ENCODE measurements at regions not wholly inside any gene's neighbourhood (a gene's known extent, or its start where the extent isn't known, plus 50 kb on each side); places are given as distances from the start of the nearest gene placed in this dataset.

DNA sequence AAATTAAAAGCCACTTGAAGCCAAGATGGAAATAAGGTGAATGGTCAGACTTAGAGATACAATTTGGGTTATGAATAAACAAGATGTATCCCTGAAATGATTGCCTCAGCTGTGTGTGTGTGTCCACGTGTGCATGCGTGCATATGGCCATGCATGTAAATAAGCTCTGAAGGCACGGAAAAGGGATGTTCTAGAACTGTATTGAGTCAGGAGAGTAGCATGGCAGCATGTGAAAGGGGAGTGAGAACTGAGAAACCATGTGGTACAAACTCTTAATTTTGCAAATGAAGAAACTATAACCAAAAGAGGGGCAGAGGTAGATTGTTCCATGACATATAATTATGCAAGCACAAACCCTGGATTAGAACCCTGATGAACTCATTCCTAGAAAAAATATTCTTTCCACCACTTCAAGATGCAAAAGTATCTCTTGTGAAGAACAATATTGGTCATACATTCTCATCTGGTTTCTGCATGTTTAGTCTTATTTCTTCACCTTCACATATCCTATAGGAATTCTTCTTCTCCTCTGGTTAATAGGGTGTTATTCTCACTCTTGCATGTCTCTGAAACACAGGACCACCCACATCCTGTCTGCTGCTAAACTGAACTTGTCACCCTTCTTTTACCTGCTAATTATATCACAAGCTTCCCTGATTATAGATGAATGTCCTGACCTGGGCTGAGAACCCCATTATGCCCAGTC, 455.8 kb downstream of the SETBP1 start:
- H3K4me3 ChIP-seq: no peak overlapping the region
- no peaks in the 10 kb centered on the region for H3K27me3 ChIP-seq (replicated peaks; ENCODE audit: insufficient read depth)
- intact Hi-C loops (cut with DNase I): no loop called here
- TF ChIP-seq POLR2A (IDR thresholded peaks at IDR 0.05) (no peak), POLR2AphosphoS5 (IDR thresholded peaks at IDR 0.05) (no peak)
- TF ChIP-seq, protein P1, sequence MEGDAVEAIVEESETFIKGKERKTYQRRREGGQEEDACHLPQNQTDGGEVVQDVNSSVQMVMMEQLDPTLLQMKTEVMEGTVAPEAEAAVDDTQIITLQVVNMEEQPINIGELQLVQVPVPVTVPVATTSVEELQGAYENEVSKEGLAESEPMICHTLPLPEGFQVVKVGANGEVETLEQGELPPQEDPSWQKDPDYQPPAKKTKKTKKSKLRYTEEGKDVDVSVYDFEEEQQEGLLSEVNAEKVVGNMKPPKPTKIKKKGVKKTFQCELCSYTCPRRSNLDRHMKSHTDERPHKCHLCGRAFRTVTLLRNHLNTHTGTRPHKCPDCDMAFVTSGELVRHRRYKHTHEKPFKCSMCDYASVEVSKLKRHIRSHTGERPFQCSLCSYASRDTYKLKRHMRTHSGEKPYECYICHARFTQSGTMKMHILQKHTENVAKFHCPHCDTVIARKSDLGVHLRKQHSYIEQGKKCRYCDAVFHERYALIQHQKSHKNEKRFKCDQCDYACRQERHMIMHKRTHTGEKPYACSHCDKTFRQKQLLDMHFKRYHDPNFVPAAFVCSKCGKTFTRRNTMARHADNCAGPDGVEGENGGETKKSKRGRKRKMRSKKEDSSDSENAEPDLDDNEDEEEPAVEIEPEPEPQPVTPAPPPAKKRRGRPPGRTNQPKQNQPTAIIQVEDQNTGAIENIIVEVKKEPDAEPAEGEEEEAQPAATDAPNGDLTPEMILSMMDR (IDR thresholded peaks at IDR 0.05): no peak
- no peaks in the 10 kb centered on the region for H3K4me1 ChIP-seq (replicated peaks)
- 94% methylated on average over 3 of the region's 3 CpGs for WGBS
- no peak overlapping the region for H3K27ac ChIP-seq
- H3K36me3 ChIP-seq: no peaks in the 10 kb centered on the region
- no peak for DNase-seq (ENCODE audit: low spot score)
- H3K9me3 ChIP-seq: no peaks in the 10 kb centered on the region

DNA sequence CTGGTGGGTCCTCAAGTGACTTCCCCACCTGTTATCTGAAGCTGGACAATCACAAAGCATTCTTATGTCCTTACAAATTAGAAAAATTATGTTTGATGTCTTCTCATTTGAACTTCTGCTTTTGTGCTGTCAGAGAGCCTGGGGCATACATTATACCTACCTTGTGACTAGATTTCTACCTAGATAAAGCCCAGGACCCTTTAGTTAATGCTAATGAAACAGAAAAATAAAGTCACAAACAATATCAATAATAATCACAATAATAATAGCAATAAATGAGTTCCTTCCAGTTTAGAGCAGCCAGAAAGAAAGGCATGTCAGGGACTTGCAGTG, 456.4 kb downstream of the SETBP1 start:
- intact Hi-C loops (cut with DNase I): no loop called here
- DNase-seq (ENCODE audit: low spot score): no peak
- no peak overlapping the region for H3K27ac ChIP-seq
- H3K27me3 ChIP-seq (replicated peaks; ENCODE audit: insufficient read depth): no peaks in the 10 kb centered on the region
- H3K4me1 ChIP-seq (replicated peaks): no peaks in the 10 kb centered on the region
- H3K4me3 ChIP-seq: no peak overlapping the region
- TF ChIP-seq, protein P1 (IDR thresholded peaks at IDR 0.05): no peak
- TF ChIP-seq POLR2AphosphoS5 (IDR thresholded peaks at IDR 0.05) (no peak), POLR2A (IDR thresholded peaks at IDR 0.05) (no peak)
- no peaks in the 10 kb centered on the region for H3K36me3 ChIP-seq
- no peaks in the 10 kb centered on the region for H3K9me3 ChIP-seq

DNA sequence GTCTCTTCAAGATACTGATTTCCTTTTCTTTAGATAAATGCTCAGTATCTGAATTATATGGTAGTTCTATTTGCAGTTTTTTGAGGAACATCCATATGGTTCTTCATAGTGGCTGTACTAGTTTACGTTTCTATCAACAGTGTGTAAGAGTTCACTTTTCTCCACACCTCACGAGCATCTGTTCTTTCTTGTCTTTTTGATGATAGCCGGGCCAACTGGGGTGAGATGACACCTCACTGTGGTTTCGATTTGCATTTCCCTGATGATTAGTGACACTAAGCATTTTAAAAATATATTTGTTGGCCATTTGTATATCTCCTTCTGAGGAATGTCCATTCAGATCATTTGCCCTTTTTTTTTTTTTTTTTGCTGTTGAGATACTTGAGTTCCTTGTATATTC, 458.8 kb downstream of the SETBP1 start:
- Histone ChIP-seq H3K4me3 (no peak overlapping the region), H3K9me3 (no peaks in the 10 kb centered on the region), H3K4me1 (replicated peaks) (no peaks in the 10 kb centered on the region), H3K36me3 (no peaks in the 10 kb centered on the region), H3K27ac (no peak overlapping the region), H3K27me3 (replicated peaks; ENCODE audit: insufficient read depth) (no peaks in the 10 kb centered on the region)
- intact Hi-C loops (cut with DNase I): no loop called here
- TF ChIP-seq POLR2AphosphoS5 (IDR thresholded peaks at IDR 0.05) (no peak), POLR2A (IDR thresholded peaks at IDR 0.05) (no peak)
- TF ChIP-seq, protein P1 (IDR thresholded peaks at IDR 0.05): no peak
- DNase-seq (ENCODE audit: low spot score): no peak
- 94% methylated on average over 4 of the region's 4 CpGs for WGBS

DNA sequence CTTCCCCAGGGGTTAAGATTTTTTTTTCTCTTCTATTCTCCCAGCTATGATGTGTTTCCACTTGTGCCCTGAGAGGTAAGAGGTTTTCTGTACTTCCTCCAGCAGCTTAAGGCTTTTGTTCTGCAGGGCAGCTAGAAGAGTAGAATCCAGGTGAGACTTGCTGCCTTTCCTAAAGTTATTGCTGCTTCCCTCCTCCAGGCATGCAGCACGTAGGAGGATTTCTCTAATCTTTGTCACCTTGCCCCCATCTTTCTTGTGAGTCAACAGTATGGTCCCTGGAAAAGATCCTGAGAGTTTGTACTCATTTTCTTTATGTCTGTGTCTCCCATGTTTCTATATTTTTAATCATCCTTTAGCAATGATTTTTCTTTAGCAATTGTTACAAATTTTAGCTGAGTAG, 462.2 kb downstream of the SETBP1 start:
- no peaks in the 10 kb centered on the region for H3K27me3 ChIP-seq (replicated peaks; ENCODE audit: insufficient read depth)
- no peak overlapping the region for H3K4me3 ChIP-seq
- no peaks in the 10 kb centered on the region for H3K4me1 ChIP-seq (replicated peaks)
- intact Hi-C loops (cut with DNase I): no loop called here
- TF ChIP-seq POLR2AphosphoS5 (IDR thresholded peaks at IDR 0.05): no peak
- no peak for TF ChIP-seq POLR2A (IDR thresholded peaks at IDR 0.05)
- TF ChIP-seq, protein P1 (IDR thresholded peaks at IDR 0.05): no peak
- H3K9me3 ChIP-seq: no peaks in the 10 kb centered on the region
- no peak for DNase-seq (ENCODE audit: low spot score)
- no peak overlapping the region for H3K27ac ChIP-seq
- 75% methylated on average over 1 of the region's 1 CpG for WGBS
- H3K36me3 ChIP-seq: no peaks in the 10 kb centered on the region

DNA sequence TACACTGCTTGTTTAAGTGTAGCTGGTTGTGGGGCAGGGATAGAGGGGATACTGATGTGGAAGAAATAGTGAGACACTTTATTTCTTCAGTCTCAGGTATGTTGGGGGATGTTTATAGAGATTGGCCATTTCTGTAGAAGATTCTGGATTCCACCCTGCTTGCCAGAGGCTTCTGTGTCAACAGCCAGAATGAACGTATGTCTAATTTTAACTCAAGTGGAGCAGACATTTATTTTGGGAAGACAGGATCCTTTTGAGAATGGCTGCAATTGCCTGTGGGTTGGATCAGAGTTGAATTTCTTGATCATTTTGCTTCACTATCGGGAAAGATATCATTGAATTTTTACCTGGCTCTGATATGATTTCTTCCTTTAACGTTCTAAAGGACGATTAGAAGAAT, 465.6 kb upstream of the SLC14A2 start:
- H3K36me3 ChIP-seq: no peaks in the 10 kb centered on the region
- H3K4me1 ChIP-seq (replicated peaks): no peaks in the 10 kb centered on the region
- H3K9me3 ChIP-seq: no peaks in the 10 kb centered on the region
- TF ChIP-seq POLR2AphosphoS5 (IDR thresholded peaks at IDR 0.05) (no peak), POLR2A (IDR thresholded peaks at IDR 0.05) (no peak)
- TF ChIP-seq, protein P1 (IDR thresholded peaks at IDR 0.05): no peak
- intact Hi-C loops (cut with DNase I): no loop called here
- no peak overlapping the region for H3K4me3 ChIP-seq
- H3K27me3 ChIP-seq (replicated peaks; ENCODE audit: insufficient read depth): no peaks in the 10 kb centered on the region
- DNase-seq (ENCODE audit: low spot score): no peak
- H3K27ac ChIP-seq: no peak overlapping the region
- WGBS: 80% methylated on average over 4 of the region's 4 CpGs
